ENCODE measurements at regions not wholly inside any gene's neighbourhood (a gene's known extent, or its start where the extent isn't known, plus 50 kb on each side); places are given as distances from the start of the nearest gene placed in this dataset.

- Histone ChIP-seq H3K4me1 (ENCODE audit: low read depth, poor library complexity, severe bottlenecking) (no peaks in the 10 kb centered on the region), H3K9ac (no peak overlapping the region), H3K36me3 (ENCODE audit: insufficient read depth) (no peaks in the 10 kb centered on the region), H2AFZ (ENCODE audit: low read depth) (no peak overlapping the region), H3K4me3 (IDR thresholded peaks at IDR 0.05; ENCODE audit: insufficient read depth, low read depth, low read length) (no peak overlapping the region), H3K4me2 (no peak overlapping the region), H4K20me1 (ENCODE audit: insufficient read depth) (no peaks in the 10 kb centered on the region), H3K27ac (no peak overlapping the region), H3K79me2 (ENCODE audit: insufficient read depth, low read depth) (no peaks in the 10 kb centered on the region), H3K27me3 (ENCODE audit: insufficient read depth, low read depth) (no peaks in the 10 kb centered on the region)
- no peak for TF ChIP-seq CTCF (conservative IDR thresholded peaks at IDR 0.05; ENCODE audit: low read depth, low read length)
Measured at GRCh38 chr1:29602203-29602602, 365.9 kb downstream of the PTPRU start.

- H2AFZ ChIP-seq (ENCODE audit: low read depth) = no peak overlapping the region
- no peak overlapping the region for H3K4me3 ChIP-seq (IDR thresholded peaks at IDR 0.05; ENCODE audit: insufficient read depth, low read depth, low read length)
- H4K20me1 ChIP-seq (ENCODE audit: insufficient read depth) = no peaks in the 10 kb centered on the region
- H3K4me2 ChIP-seq = no peak overlapping the region
- H3K9ac ChIP-seq = no peak overlapping the region
- no peaks in the 10 kb centered on the region for H3K4me1 ChIP-seq (ENCODE audit: low read depth, poor library complexity, severe bottlenecking)
- no peaks in the 10 kb centered on the region for H3K79me2 ChIP-seq (ENCODE audit: insufficient read depth, low read depth)
- no peaks in the 10 kb centered on the region for H3K36me3 ChIP-seq (ENCODE audit: insufficient read depth)
- H3K27ac ChIP-seq = no peak overlapping the region
- no peak for TF ChIP-seq CTCF (conservative IDR thresholded peaks at IDR 0.05; ENCODE audit: low read depth, low read length)
- H3K27me3 ChIP-seq (ENCODE audit: insufficient read depth, low read depth) = no peaks in the 10 kb centered on the region
Measured at GRCh38 chr1:29601021-29601420, 364.7 kb downstream of the PTPRU start.

DNA sequence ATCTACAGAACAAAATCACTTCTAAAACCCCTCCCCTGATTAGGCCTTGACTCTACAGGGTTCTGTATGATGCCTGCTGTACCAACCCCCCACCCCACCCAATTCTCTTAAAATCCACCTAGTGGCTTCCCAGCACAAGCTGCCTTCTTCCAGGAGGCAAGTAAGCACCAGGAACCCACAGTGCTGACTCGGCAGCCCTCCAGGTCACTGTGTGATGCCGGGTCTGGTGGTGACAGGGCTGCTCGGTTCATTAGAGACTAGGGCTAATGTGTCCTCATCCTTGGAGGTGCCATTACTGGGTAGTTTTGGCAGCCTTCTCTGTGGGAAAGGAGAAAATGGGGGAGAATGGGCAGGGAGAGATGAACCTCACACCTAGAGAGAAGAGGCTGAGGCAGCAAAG is 363.5 kb downstream of the PTPRU start:
- Histone ChIP-seq H3K4me3 (IDR thresholded peaks at IDR 0.05; ENCODE audit: insufficient read depth, low read depth, low read length) (no peak overlapping the region), H3K36me3 (ENCODE audit: insufficient read depth) (no peaks in the 10 kb centered on the region), H4K20me1 (ENCODE audit: insufficient read depth) (no peaks in the 10 kb centered on the region), H3K27ac (no peak overlapping the region), H3K4me2 (no peak overlapping the region), H3K79me2 (ENCODE audit: insufficient read depth, low read depth) (no peaks in the 10 kb centered on the region), H3K9ac (no peak overlapping the region), H3K27me3 (ENCODE audit: insufficient read depth, low read depth) (no peaks in the 10 kb centered on the region), H3K4me1 (ENCODE audit: low read depth, poor library complexity, severe bottlenecking) (no peaks in the 10 kb centered on the region), H2AFZ (ENCODE audit: low read depth) (no peak overlapping the region)
- TF ChIP-seq CTCF (conservative IDR thresholded peaks at IDR 0.05; ENCODE audit: low read depth, low read length) = no peak

- Histone ChIP-seq H2AFZ (ENCODE audit: low read depth) (no peak overlapping the region), H3K4me3 (IDR thresholded peaks at IDR 0.05; ENCODE audit: insufficient read depth, low read depth, low read length) (no peak overlapping the region), H3K36me3 (ENCODE audit: insufficient read depth) (no peaks in the 10 kb centered on the region), H3K9ac (no peak overlapping the region), H3K4me1 (ENCODE audit: low read depth, poor library complexity, severe bottlenecking) (no peaks in the 10 kb centered on the region), H4K20me1 (ENCODE audit: insufficient read depth) (no peaks in the 10 kb centered on the region), H3K27ac (no peak overlapping the region), H3K27me3 (ENCODE audit: insufficient read depth, low read depth) (no peaks in the 10 kb centered on the region), H3K79me2 (ENCODE audit: insufficient read depth, low read depth) (no peaks in the 10 kb centered on the region), H3K4me2 (no peak overlapping the region)
- TF ChIP-seq CTCF (conservative IDR thresholded peaks at IDR 0.05; ENCODE audit: low read depth, low read length) = no peak
Measured at GRCh38 chr1:29599071-29599470, 362.7 kb downstream of the PTPRU start.

- no peaks in the 10 kb centered on the region for H3K36me3 ChIP-seq (ENCODE audit: insufficient read depth)
- no peak overlapping the region for H3K4me3 ChIP-seq (IDR thresholded peaks at IDR 0.05; ENCODE audit: insufficient read depth, low read depth, low read length)
- H3K27me3 ChIP-seq (ENCODE audit: insufficient read depth, low read depth) = no peaks in the 10 kb centered on the region
- H3K4me2 ChIP-seq = no peak overlapping the region
- H3K9ac ChIP-seq = no peak overlapping the region
- no peak overlapping the region for H3K27ac ChIP-seq
- H4K20me1 ChIP-seq (ENCODE audit: insufficient read depth) = no peaks in the 10 kb centered on the region
- no peak for TF ChIP-seq CTCF (conservative IDR thresholded peaks at IDR 0.05; ENCODE audit: low read depth, low read length)
- no peaks in the 10 kb centered on the region for H3K4me1 ChIP-seq (ENCODE audit: low read depth, poor library complexity, severe bottlenecking)
- H3K79me2 ChIP-seq (ENCODE audit: insufficient read depth, low read depth) = no peaks in the 10 kb centered on the region
- H2AFZ ChIP-seq (ENCODE audit: low read depth) = no peak overlapping the region
Measured at GRCh38 chr1:29597861-29598260, 361.5 kb downstream of the PTPRU start.

Measured in KMS-11 (cell line).